ENCODE measurements at regions not wholly inside any gene's neighbourhood (a gene's known extent, or its start where the extent isn't known, plus 50 kb on each side); places are given as distances from the start of the nearest gene placed in this dataset.

DNA sequence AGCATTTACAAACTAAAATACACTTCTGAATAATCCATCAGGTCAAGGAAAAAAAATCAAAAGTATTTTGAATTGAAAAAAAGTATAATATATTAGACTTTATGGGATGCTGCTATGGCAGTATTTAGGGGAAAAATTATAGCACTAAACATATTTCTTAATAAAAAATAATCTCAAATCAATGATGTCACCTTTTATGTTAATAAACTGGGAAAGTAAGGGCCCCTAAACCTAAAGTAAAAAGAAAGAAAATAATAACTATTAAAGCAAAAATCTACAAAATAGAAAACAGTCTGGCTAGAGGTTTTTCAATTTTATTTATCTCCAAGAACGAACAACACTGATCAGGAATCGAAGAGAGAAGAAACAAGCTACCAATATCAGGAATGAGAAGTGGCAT lies 160.8 kb upstream of the PLXNA2 start:
- TF ChIP-seq EZH2 (IDR thresholded peaks at IDR 0.05; ENCODE audit: insufficient read depth, poor library complexity, severe bottlenecking) = no peak
- TF ChIP-seq EZH2phosphoT487 (IDR thresholded peaks at IDR 0.05; ENCODE audit: insufficient read depth, low read depth) = no peak
